ENCODE measurements at regions not wholly inside any gene's neighbourhood (a gene's known extent, or its start where the extent isn't known, plus 50 kb on each side); places are given as distances from the start of the nearest gene placed in this dataset.

DNA sequence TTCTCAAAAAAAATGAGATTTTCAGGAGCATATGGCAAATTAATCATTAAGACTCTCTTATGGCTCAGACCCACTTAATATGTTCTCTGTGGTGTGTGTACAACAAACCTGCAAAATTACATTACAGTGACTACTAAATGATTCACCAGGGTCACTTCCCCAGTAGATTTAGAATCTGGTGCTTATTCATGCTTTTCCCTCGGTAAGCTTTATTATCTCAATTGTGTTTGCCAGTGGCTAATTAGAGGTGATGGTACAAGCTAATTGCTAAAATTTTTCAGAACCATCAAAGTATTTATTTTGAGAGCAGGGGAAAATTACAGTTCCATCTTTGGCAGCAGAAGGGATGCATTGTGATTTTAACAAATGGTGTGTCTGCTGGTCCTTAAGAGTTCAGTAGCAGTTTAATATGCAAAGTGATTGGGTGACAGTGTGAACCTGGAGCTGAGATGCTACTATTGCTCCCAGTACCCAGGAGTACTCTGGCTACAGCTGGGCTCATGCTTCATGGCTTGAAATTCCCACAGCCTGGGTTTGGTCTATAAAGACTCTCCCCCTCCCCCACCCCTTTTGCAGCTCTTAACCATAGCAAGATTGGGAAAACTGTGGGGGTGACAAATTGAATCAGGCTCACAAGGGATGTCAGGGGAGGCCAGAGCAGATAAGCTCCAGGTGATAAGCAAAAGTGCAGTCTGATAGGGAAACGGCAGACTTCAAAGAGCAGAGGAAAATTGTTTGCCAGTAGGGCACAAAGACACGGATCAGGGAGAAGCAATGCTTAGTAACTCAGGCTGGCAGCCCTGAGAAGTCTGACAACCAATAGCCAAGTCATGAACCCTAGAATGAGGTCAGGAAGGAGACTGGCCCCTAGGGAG, 92.8 kb upstream of the RAD23B start:
- no peak overlapping the region for H3K4me3 ChIP-seq (ENCODE audit: low read length)
- peak; percentile 79 for DNase-seq (ENCODE audit: low read depth)
- TF ChIP-seq CTCF (IDR thresholded peaks at IDR 0.05; ENCODE audit: insufficient read depth, low read depth, low read length, missing control alignments): no peak

DNA sequence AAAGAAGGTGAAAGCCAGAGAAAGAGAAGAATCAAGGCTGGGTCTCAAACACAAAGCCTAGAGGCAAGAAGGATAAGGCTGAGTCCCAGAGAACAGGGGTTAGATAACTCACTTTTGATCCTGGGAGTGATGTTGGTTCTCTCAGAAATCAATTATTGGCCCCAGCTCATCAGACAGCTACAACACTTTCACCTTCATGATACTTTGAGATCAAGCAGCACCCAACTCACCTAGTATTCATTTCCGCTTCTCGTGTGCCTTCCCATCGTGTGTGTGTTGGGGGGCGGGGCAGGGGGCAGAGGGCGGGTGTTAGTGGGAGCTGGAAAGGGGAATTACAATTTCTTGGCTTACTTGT, 92.2 kb upstream of the RAD23B start:
- no peak for DNase-seq (ENCODE audit: low read depth)
- no peak overlapping the region for H3K4me3 ChIP-seq (ENCODE audit: low read length)
- no peak for TF ChIP-seq CTCF (IDR thresholded peaks at IDR 0.05; ENCODE audit: insufficient read depth, low read depth, low read length, missing control alignments)

- no peak for DNase-seq (ENCODE audit: low read depth)
- no peak for TF ChIP-seq CTCF (IDR thresholded peaks at IDR 0.05; ENCODE audit: insufficient read depth, low read depth, low read length, missing control alignments)
- no peak overlapping the region for H3K4me3 ChIP-seq (ENCODE audit: low read length)
Measured at GRCh38 chr9:107193251-107193650, 89.8 kb upstream of the RAD23B start.

GRCh38 chr9:107198718-107199117, 84.4 kb upstream of the RAD23B start:
- DNase-seq (ENCODE audit: low read depth): no peak
- H3K4me3 ChIP-seq (ENCODE audit: low read length): no peak overlapping the region
- TF ChIP-seq CTCF (IDR thresholded peaks at IDR 0.05; ENCODE audit: insufficient read depth, low read depth, low read length, missing control alignments): no peak

GRCh38 chr9:107208121-107208520, 75.0 kb upstream of the RAD23B start:
- no peak overlapping the region for H3K4me3 ChIP-seq (ENCODE audit: low read length)
- DNase-seq (ENCODE audit: low read depth): no peak
- TF ChIP-seq CTCF (IDR thresholded peaks at IDR 0.05; ENCODE audit: insufficient read depth, low read depth, low read length, missing control alignments): no peak

DNA sequence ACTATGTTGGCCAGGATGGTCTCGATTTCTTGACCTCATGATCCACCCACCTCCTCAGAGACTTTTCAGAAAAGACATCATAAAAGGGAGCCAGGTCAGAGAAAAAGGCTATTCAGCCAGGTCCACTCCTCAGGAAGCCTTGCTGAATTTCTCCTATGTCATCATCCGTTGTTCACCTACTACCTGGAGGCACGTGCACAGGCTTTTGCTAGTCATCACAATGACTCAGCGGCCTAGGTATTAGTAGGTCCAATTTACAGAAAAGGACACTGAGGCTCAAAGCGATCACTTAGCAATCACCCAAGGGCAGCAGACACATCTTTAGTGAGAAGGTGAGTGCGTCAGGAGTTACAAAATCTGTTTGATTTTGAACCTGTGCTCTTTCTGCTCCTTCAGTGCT, 72.3 kb upstream of the RAD23B start:
- no peak overlapping the region for H3K4me3 ChIP-seq (ENCODE audit: low read length)
- no peak for TF ChIP-seq CTCF (IDR thresholded peaks at IDR 0.05; ENCODE audit: insufficient read depth, low read depth, low read length, missing control alignments)
- DNase-seq (ENCODE audit: low read depth): peak; percentile 40

All from epithelial cell of esophagus (primary cell).